ENCODE measurements at regions not wholly inside any gene's neighbourhood (a gene's known extent, or its start where the extent isn't known, plus 50 kb on each side); places are given as distances from the start of the nearest gene placed in this dataset.

- no peaks in the 10 kb centered on the region for H3F3A ChIP-seq (ENCODE audit: insufficient read depth, low read length)
- H3K9me3 ChIP-seq (replicated peaks; ENCODE audit: insufficient read depth, low read length): no peaks in the 10 kb centered on the region
- no peak overlapping the region for H3K9ac ChIP-seq (ENCODE audit: low read length)
- no peaks in the 10 kb centered on the region for H3K4me1 ChIP-seq (ENCODE audit: low read length)
- no peak overlapping the region for H3K4me3 ChIP-seq (ENCODE audit: low read length)
- H3K4me2 ChIP-seq (ENCODE audit: low read depth, low read length): no peak overlapping the region
- no peaks in the 10 kb centered on the region for H3K9me2 ChIP-seq (replicated peaks; ENCODE audit: insufficient read depth, low read length)
- no peaks in the 10 kb centered on the region for H3K27me3 ChIP-seq (replicated peaks; ENCODE audit: insufficient read depth, low read length)
- H3K79me2 ChIP-seq (ENCODE audit: low read length): no peaks in the 10 kb centered on the region
- no peak overlapping the region for H3K27ac ChIP-seq (ENCODE audit: low read length)
- TF ChIP-seq EZH2 (optimal IDR thresholded peaks at IDR 0.05; ENCODE audit: low read depth, low read length) (no peak), EZH2phosphoT487 (IDR thresholded peaks at IDR 0.05; ENCODE audit: low read length) (no peak), CTCF (IDR thresholded peaks at IDR 0.05; ENCODE audit: low read length) (no peak)
- H2AFZ ChIP-seq (ENCODE audit: low read length): no peak overlapping the region
- H4K20me1 ChIP-seq (ENCODE audit: insufficient read depth, low read length): no peaks in the 10 kb centered on the region
- H3K36me3 ChIP-seq (replicated peaks; ENCODE audit: insufficient read depth, low read length): no peaks in the 10 kb centered on the region
- DNase-seq: no peak
Measured at GRCh38 chr9:13608451-13608850, 329.0 kb upstream of the MPDZ start.

- no peak overlapping the region for H3K27ac ChIP-seq (ENCODE audit: low read length)
- no peak overlapping the region for H2AFZ ChIP-seq (ENCODE audit: low read length)
Measured at GRCh38 chr9:13607481-13608441, 328.3 kb upstream of the MPDZ start.

GRCh38 chr9:13606586-13606985 lies 327.1 kb upstream of the MPDZ start:
- no peak overlapping the region for H3K4me2 ChIP-seq (ENCODE audit: low read depth, low read length)
- H3K9me3 ChIP-seq (replicated peaks; ENCODE audit: insufficient read depth, low read length): no peaks in the 10 kb centered on the region
- TF ChIP-seq CTCF (IDR thresholded peaks at IDR 0.05; ENCODE audit: low read length): no peak
- no peak for TF ChIP-seq EZH2phosphoT487 (IDR thresholded peaks at IDR 0.05; ENCODE audit: low read length)
- no peak for TF ChIP-seq EZH2 (optimal IDR thresholded peaks at IDR 0.05; ENCODE audit: low read depth, low read length)
- no peaks in the 10 kb centered on the region for H3K27me3 ChIP-seq (replicated peaks; ENCODE audit: insufficient read depth, low read length)
- DNase-seq: no peak
- H2AFZ ChIP-seq (ENCODE audit: low read length): no peak overlapping the region
- H3F3A ChIP-seq (ENCODE audit: insufficient read depth, low read length): no peaks in the 10 kb centered on the region
- no peak overlapping the region for H3K27ac ChIP-seq (ENCODE audit: low read length)
- no peaks in the 10 kb centered on the region for H3K4me1 ChIP-seq (ENCODE audit: low read length)
- no peak overlapping the region for H3K4me3 ChIP-seq (ENCODE audit: low read length)
- H4K20me1 ChIP-seq (ENCODE audit: insufficient read depth, low read length): no peaks in the 10 kb centered on the region
- no peaks in the 10 kb centered on the region for H3K79me2 ChIP-seq (ENCODE audit: low read length)
- H3K9me2 ChIP-seq (replicated peaks; ENCODE audit: insufficient read depth, low read length): no peaks in the 10 kb centered on the region
- no peaks in the 10 kb centered on the region for H3K36me3 ChIP-seq (replicated peaks; ENCODE audit: insufficient read depth, low read length)
- no peak overlapping the region for H3K9ac ChIP-seq (ENCODE audit: low read length)

More at GRCh38 chr9:13607481-13608441, 328.3 kb upstream of the MPDZ start:
- Histone ChIP-seq H3F3A (ENCODE audit: insufficient read depth, low read length) (no peaks in the 10 kb centered on the region), H3K4me2 (ENCODE audit: low read depth, low read length) (no peak overlapping the region), H3K4me3 (ENCODE audit: low read length) (no peak overlapping the region), H4K20me1 (ENCODE audit: insufficient read depth, low read length) (no peaks in the 10 kb centered on the region), H3K4me1 (ENCODE audit: low read length) (no peaks in the 10 kb centered on the region), H3K27me3 (replicated peaks; ENCODE audit: insufficient read depth, low read length) (no peaks in the 10 kb centered on the region), H3K79me2 (ENCODE audit: low read length) (no peaks in the 10 kb centered on the region), H3K9me2 (replicated peaks; ENCODE audit: insufficient read depth, low read length) (no peaks in the 10 kb centered on the region), H3K9ac (ENCODE audit: low read length) (no peak overlapping the region), H3K9me3 (replicated peaks; ENCODE audit: insufficient read depth, low read length) (no peaks in the 10 kb centered on the region), H3K36me3 (replicated peaks; ENCODE audit: insufficient read depth, low read length) (no peaks in the 10 kb centered on the region)
- TF ChIP-seq EZH2phosphoT487 (IDR thresholded peaks at IDR 0.05; ENCODE audit: low read length) (no peak), CTCF (IDR thresholded peaks at IDR 0.05; ENCODE audit: low read length) (no peak), EZH2 (optimal IDR thresholded peaks at IDR 0.05; ENCODE audit: low read depth, low read length) (no peak)
- DNase-seq: no peak
